Neural cell (in vitro differentiated cells): ENCODE measurements at regions not wholly inside any gene's neighbourhood (a gene's known extent, or its start where the extent isn't known, plus 50 kb on each side); places are given as distances from the start of the nearest gene placed in this dataset.

ENCODE experiments used
- H2AFZ ChIP-seq: fragments of 200-600, 300-800 bp; sonication (generic), shearing (Covaris generic); 2 replicates; pipeline ENCODE4 v1.6.0; 2014; ENCODE audit warnings: low read depth, mild to moderate bottlenecking, antibody characterized with exemption, low read length, moderate library complexity
- H3F3A ChIP-seq: fragments of 200-600 bp; shearing (Covaris generic); 2 replicates; pipeline ENCODE4 v1.6.1; 2016; ENCODE audit warnings: mild to moderate bottlenecking, moderate library complexity, mixed read lengths, antibody characterized with exemption, low read length; ENCODE audit not compliant: insufficient read depth, poor library complexity, severe bottlenecking
- H3K27ac ChIP-seq: fragments of 200-600, 300-800 bp; sonication (generic), shearing (Covaris generic); 2 replicates; pipeline ENCODE4 v1.5.1; 2014; ENCODE audit warnings: mild to moderate bottlenecking, low read length, moderate library complexity
- H3K27me3 ChIP-seq: fragments of 300-800, 200-600 bp; sonication (generic), shearing (Covaris generic); 2 replicates; pipeline ENCODE4 v1.6.0; 2014; ENCODE audit warnings: mild to moderate bottlenecking, low read depth, low read length, moderate library complexity; ENCODE audit not compliant: insufficient read depth
- H3K36me3 ChIP-seq: fragments of 300-800, 200-600 bp; sonication (generic), shearing (Covaris generic); 2 replicates; pipeline ENCODE4 v1.5.1; 2014; ENCODE audit warnings: mild to moderate bottlenecking, antibody characterized with exemption, low read length, moderate library complexity; ENCODE audit not compliant: insufficient read depth
- H3K4me2 ChIP-seq: fragments of 300-800, 200-600 bp; sonication (generic), shearing (Covaris generic); 2 replicates; pipeline ENCODE4 v1.6.0; 2014; ENCODE audit warnings: mild to moderate bottlenecking, low read length
- H3K4me3 ChIP-seq: fragments of 300-800, 200-600 bp; sonication (generic), shearing (Covaris generic); 2 replicates; pipeline ENCODE4 v1.5.1; 2014; ENCODE audit warnings: mild to moderate bottlenecking, low read length, moderate library complexity
- H3K79me2 ChIP-seq: fragments of 200-600 bp; shearing (Covaris generic); replicated peaks from 2 replicates; pipeline ENCODE4 v1.6.0; 2014; ENCODE audit warnings: mild to moderate bottlenecking, low read length, moderate library complexity; ENCODE audit not compliant: insufficient read depth
- H3K9ac ChIP-seq: fragments of 300-800, 200-600 bp; sonication (generic), shearing (Covaris generic); 2 replicates; pipeline ENCODE4 v1.6.1; 2016; ENCODE audit warnings: mild to moderate bottlenecking, low read length, mixed read lengths
- H3K9me2 ChIP-seq: fragments of 200-600 bp; shearing (Covaris generic); 2 replicates; pipeline ENCODE4 v1.6.1; 2016; ENCODE audit warnings: mild to moderate bottlenecking, low read length, mixed read lengths; ENCODE audit not compliant: insufficient read depth
- H3K9me3 ChIP-seq: fragments of 200-600, 300-800 bp; sonication (generic), shearing (Covaris generic); 2 replicates; pipeline ENCODE4 v1.6.1; 2016; ENCODE audit warnings: mild to moderate bottlenecking, mixed run types, low read length, moderate library complexity, mixed read lengths
- H4K20me1 ChIP-seq: fragments of 200-600 bp; shearing (Covaris generic); 2 replicates; pipeline ENCODE4 v1.6.1; 2016; ENCODE audit warnings: mild to moderate bottlenecking, mixed run types; ENCODE audit not compliant: insufficient read depth
- EP300 ChIP-seq: fragments of 450-650 bp; conservative IDR thresholded peaks from 2 replicates; pipeline ENCODE4 v1.6.1; 2014; ENCODE audit warnings: antibody characterized with exemption, mild to moderate bottlenecking, moderate library complexity; ENCODE audit not compliant: poor library complexity, severe bottlenecking
- EZH2 ChIP-seq: fragments of 200-600, 300-800 bp; shearing (Covaris generic), sonication (generic); IDR thresholded peaks from 2 replicates; pipeline ENCODE4 v1.6.1; 2014; ENCODE audit warnings: antibody characterized with exemption, low read length, borderline replicate concordance, mild to moderate bottlenecking; ENCODE audit not compliant: insufficient read depth, poor library complexity, severe bottlenecking
- MXI1 ChIP-seq: fragments of 450-650 bp; conservative IDR thresholded peaks from 2 replicates; pipeline ENCODE4 v1.6.1; 2014; ENCODE audit warnings: antibody characterized with exemption, mild to moderate bottlenecking; ENCODE audit not compliant: poor library complexity, severe bottlenecking
- POLR2AphosphoS5 ChIP-seq: IDR thresholded peaks from 2 replicates; pipeline ENCODE4 v1.6.1; 2012
- RAD21 ChIP-seq: fragments of 450-650 bp; conservative IDR thresholded peaks from 2 replicates; pipeline ENCODE4 v1.6.1; 2014; ENCODE audit warnings: antibody characterized with exemption, mild to moderate bottlenecking, moderate library complexity
- REST ChIP-seq: IDR thresholded peaks from 2 replicates; pipeline ENCODE4 v1.6.1; 2012; ENCODE audit warnings: borderline replicate concordance
- SMC3 ChIP-seq: fragments of 450-650 bp; conservative IDR thresholded peaks from 2 replicates; pipeline ENCODE4 v1.6.1; 2014; ENCODE audit warnings: antibody characterized with exemption, mild to moderate bottlenecking, moderate library complexity; ENCODE audit not compliant: poor library complexity
- TAF1 ChIP-seq: IDR thresholded peaks from 2 replicates; pipeline ENCODE4 v1.6.1; 2012; ENCODE audit warnings: low read depth
- TF ChIP-seq, protein P1 (sequence below): fragments of 450-650 bp; IDR thresholded peaks from 2 replicates; pipeline ENCODE4 v1.5.1; 2014; ENCODE audit warnings: antibody characterized with exemption, mild to moderate bottlenecking, moderate library complexity; ENCODE audit not compliant: poor library complexity, severe bottlenecking

DNA sequence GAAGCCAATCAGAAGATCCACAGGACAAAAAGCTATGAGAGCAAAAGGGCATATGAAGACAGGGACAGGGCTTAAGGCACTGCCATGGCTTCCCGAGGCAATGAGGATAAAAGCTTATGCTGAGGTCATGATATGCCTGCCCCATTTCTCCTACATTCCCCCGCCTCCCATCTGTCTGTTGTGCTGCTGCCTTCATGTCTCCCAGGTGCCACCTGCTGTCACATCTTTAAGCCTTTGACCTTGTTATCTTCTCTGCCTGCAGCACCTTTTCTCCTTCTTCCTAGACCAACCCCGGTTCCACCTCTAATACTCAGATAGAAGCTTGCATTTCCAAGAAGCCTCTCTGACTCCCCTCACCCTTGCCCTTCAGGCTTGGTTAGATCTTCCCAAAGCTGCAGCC is 213.8 kb downstream of the ARRDC4 start:
- no peak overlapping the region for H2AFZ ChIP-seq
- H3K9me2 ChIP-seq, result no peaks in the 10 kb centered on the region
- H3K4me2 ChIP-seq, result no peak overlapping the region
- H3K27ac ChIP-seq, result no peak overlapping the region
- TF ChIP-seq RAD21, result peak; percentile 32
- TF ChIP-seq SMC3, result peak; percentile 50
- no peak for TF ChIP-seq TAF1
- TF ChIP-seq MXI1, result no peak
- TF ChIP-seq, protein P1, sequence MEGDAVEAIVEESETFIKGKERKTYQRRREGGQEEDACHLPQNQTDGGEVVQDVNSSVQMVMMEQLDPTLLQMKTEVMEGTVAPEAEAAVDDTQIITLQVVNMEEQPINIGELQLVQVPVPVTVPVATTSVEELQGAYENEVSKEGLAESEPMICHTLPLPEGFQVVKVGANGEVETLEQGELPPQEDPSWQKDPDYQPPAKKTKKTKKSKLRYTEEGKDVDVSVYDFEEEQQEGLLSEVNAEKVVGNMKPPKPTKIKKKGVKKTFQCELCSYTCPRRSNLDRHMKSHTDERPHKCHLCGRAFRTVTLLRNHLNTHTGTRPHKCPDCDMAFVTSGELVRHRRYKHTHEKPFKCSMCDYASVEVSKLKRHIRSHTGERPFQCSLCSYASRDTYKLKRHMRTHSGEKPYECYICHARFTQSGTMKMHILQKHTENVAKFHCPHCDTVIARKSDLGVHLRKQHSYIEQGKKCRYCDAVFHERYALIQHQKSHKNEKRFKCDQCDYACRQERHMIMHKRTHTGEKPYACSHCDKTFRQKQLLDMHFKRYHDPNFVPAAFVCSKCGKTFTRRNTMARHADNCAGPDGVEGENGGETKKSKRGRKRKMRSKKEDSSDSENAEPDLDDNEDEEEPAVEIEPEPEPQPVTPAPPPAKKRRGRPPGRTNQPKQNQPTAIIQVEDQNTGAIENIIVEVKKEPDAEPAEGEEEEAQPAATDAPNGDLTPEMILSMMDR, result peak; percentile 36
- no peak for TF ChIP-seq REST
- TF ChIP-seq POLR2AphosphoS5, result no peak
- TF ChIP-seq EZH2, result no peak
- TF ChIP-seq EP300, result no peak
- no peaks in the 10 kb centered on the region for H3K36me3 ChIP-seq
- H3K4me3 ChIP-seq, result no peak overlapping the region
- no peaks in the 10 kb centered on the region for H3K79me2 ChIP-seq
- H3K27me3 ChIP-seq, result no peaks in the 10 kb centered on the region
- no peaks in the 10 kb centered on the region for H3F3A ChIP-seq
- H3K9ac ChIP-seq, result no peak overlapping the region
- H3K9me3 ChIP-seq, result no peaks in the 10 kb centered on the region
- H4K20me1 ChIP-seq, result no peaks in the 10 kb centered on the region

GRCh38 chr15:98174841-98175240 is 214.3 kb downstream of the ARRDC4 start:
- TF ChIP-seq EP300 (no peak), RAD21 (no peak), REST (peak; percentile 75)
- TF ChIP-seq, protein P1, result no peak
- no peaks in the 10 kb centered on the region for H3K9me2 ChIP-seq
- peak overlapping the region; percentile 5 for H3K4me3 ChIP-seq
- no peaks in the 10 kb centered on the region for H3K9me3 ChIP-seq
- H3K27ac ChIP-seq, result no peak overlapping the region
- H3K79me2 ChIP-seq, result no peaks in the 10 kb centered on the region
- H3F3A ChIP-seq, result no peaks in the 10 kb centered on the region
- H3K9ac ChIP-seq, result no peak overlapping the region
- no peaks in the 10 kb centered on the region for H4K20me1 ChIP-seq
- H2AFZ ChIP-seq, result no peak overlapping the region
- no peaks in the 10 kb centered on the region for H3K27me3 ChIP-seq
- no peaks in the 10 kb centered on the region for H3K36me3 ChIP-seq
- H3K4me2 ChIP-seq, result no peak overlapping the region
